Keratinocyte (primary cell): ENCODE measurements at regions not wholly inside any gene's neighbourhood (a gene's known extent, or its start where the extent isn't known, plus 50 kb on each side); places are given as distances from the start of the nearest gene placed in this dataset.

Experiments
- EZH2 ChIP-seq: IDR thresholded peaks from one replicate; pipeline ENCODE4 v1.6.1; 2012; ENCODE audit warnings: inconsistent platforms, mild to moderate bottlenecking, low read length, moderate library complexity
- TF ChIP-seq, protein P1 (sequence below), 3 experiments: IDR thresholded peaks in 1 of 3; conservative IDR thresholded peaks in 1 of 3; optimal IDR thresholded peaks in 1 of 3; 2 replicates in 2 of 3; 3 replicates in 1 of 3; pipeline versions ENCODE3 to v1.5.1; 2011; ENCODE audit warnings: low read length in 3 of 3, mild to moderate bottlenecking in 3 of 3, moderate library complexity in 2 of 3, control low read depth in 1 of 3, inconsistent platforms in 1 of 3; ENCODE audit not compliant: insufficient read depth in 2 of 3; ENCODE audit errors: extremely low read depth in 1 of 3

DNA sequence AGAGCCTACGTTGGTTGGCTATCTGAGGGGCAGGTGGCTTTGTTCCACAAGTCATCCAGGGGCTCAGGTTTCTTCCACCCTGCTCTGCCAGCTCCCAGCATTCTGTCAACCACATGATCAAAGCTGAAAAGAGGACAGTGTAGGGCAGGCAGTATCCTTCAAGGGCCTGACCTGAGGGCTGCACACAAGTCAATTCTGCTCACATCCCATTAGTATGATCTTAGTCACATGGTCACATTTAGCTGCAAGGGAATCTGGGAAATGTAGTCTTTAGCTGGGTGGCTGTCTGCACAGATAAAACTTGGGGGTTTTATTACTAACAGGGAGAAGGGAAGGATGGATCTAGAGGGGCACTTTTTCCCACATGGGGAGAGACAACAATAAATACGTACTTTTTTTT, 97.3 kb downstream of the SALL1 start:
- TF ChIP-seq, protein P1, sequence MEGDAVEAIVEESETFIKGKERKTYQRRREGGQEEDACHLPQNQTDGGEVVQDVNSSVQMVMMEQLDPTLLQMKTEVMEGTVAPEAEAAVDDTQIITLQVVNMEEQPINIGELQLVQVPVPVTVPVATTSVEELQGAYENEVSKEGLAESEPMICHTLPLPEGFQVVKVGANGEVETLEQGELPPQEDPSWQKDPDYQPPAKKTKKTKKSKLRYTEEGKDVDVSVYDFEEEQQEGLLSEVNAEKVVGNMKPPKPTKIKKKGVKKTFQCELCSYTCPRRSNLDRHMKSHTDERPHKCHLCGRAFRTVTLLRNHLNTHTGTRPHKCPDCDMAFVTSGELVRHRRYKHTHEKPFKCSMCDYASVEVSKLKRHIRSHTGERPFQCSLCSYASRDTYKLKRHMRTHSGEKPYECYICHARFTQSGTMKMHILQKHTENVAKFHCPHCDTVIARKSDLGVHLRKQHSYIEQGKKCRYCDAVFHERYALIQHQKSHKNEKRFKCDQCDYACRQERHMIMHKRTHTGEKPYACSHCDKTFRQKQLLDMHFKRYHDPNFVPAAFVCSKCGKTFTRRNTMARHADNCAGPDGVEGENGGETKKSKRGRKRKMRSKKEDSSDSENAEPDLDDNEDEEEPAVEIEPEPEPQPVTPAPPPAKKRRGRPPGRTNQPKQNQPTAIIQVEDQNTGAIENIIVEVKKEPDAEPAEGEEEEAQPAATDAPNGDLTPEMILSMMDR (optimal IDR thresholded peaks at IDR 0.05 in 1 of 3, IDR thresholded peaks at IDR 0.05 in 1 of 3, conservative IDR thresholded peaks at IDR 0.05 in 1 of 3; ENCODE audit: extremely low read depth in 1 of 3, insufficient read depth in 2 of 3, low read length in 3 of 3) = no peak
- no peak for TF ChIP-seq EZH2
